IMR-90 (cell line): ENCODE measurements at regions not wholly inside any gene's neighbourhood (a gene's known extent, or its start where the extent isn't known, plus 50 kb on each side); places are given as distances from the start of the nearest gene placed in this dataset.
"Not testable (repeated sequence)": the region's sequence is repeated elsewhere in the genome, so short reads cannot be mapped to it uniquely, and the experiment has no call there.

Experiments
- ATAC-seq: fragments of 200-7000 bp; cut with Tn5 transposase; 2 replicates; pipeline ENCODE4 v1.9.1; 2020; ENCODE audit warnings: low read depth, mild to moderate bottlenecking, moderate library complexity
- BruUV-seq: library from RNA; stranded (reverse); fragments of 400-500 nt; replicated peaks from 2 replicates; lab custom pipeline; 2021; lab: Mats Ljungman, UMichigan
- CTCF ChIA-PET: fragments of 300-600 bp; formaldehyde crosslinking; extraction: SDS; loops from one replicate; lab custom pipeline; 2021; ENCODE audit warnings: antibody characterized with exemption; lab: Yijun Ruan, JAX
- POLR2A ChIA-PET: fragments of 300-600 bp; sonication (Branson Sonifier 250); formaldehyde crosslinking; loops from one replicate; lab custom pipeline; 2022; ENCODE audit warnings: antibody characterized with exemption; ENCODE audit not compliant: unreplicated experiment; lab: Charles Lee
- DNase-seq: peaks from one replicate; pipeline ENCODE4 v3.0.0; 2013
- H2AFZ ChIP-seq: replicated peaks from 2 replicates; pipeline ENCODE3; 2013; ENCODE audit warnings: low read length, mild to moderate bottlenecking; ENCODE audit not compliant: poor library complexity
- H2AK5ac ChIP-seq: 2 replicates; pipeline ENCODE4 v1.6.1; 2013; ENCODE audit warnings: low read depth, low read length, inconsistent platforms
- H2AK9ac ChIP-seq: replicated peaks from 2 replicates; pipeline ENCODE3; 2013; ENCODE audit warnings: mild to moderate bottlenecking, low read depth, low read length, moderate library complexity; ENCODE audit not compliant: poor library complexity
- H2BK120ac ChIP-seq: 2 replicates; pipeline ENCODE4 v1.6.1; 2013; ENCODE audit warnings: low read depth, low read length, inconsistent platforms
- H2BK15ac ChIP-seq: 3 replicates; pipeline ENCODE4 v1.6.1; 2013; ENCODE audit warnings: low read depth, low read length, inconsistent platforms
- H2BK20ac ChIP-seq: 2 replicates; pipeline ENCODE4 v1.6.1; 2013; ENCODE audit warnings: low read depth, mild to moderate bottlenecking, inconsistent platforms, low read length, moderate library complexity
- H2BK5ac ChIP-seq: 2 replicates; pipeline ENCODE4 v1.6.1; 2013; ENCODE audit warnings: mild to moderate bottlenecking, low read depth, low read length, inconsistent platforms; ENCODE audit not compliant: poor library complexity, severe bottlenecking
- H3K14ac ChIP-seq: replicated peaks from 2 replicates; pipeline ENCODE4 v1.6.1; 2013; ENCODE audit warnings: low read depth, low read length, inconsistent platforms
- H3K18ac ChIP-seq: 2 replicates; pipeline ENCODE4 v1.6.1; 2013; ENCODE audit warnings: low read depth, low read length, control low read depth
- H3K23ac ChIP-seq: 2 replicates; pipeline ENCODE4 v1.6.1; 2013; ENCODE audit warnings: low read depth, low read length, inconsistent platforms
- H3K27ac ChIP-seq: 2 replicates; pipeline ENCODE4 v1.5.1; 2013; ENCODE audit warnings: mild to moderate bottlenecking, control low read depth, low read length; ENCODE audit not compliant: insufficient read depth
- H3K27me3 ChIP-seq: 2 replicates; pipeline ENCODE4 v1.6.1; 2013; ENCODE audit warnings: low read length; ENCODE audit not compliant: control insufficient read depth, insufficient read depth
- H3K36me3 ChIP-seq: 2 replicates; pipeline ENCODE4 v1.6.1; 2013; ENCODE audit warnings: low read length, mixed read lengths; ENCODE audit not compliant: control insufficient read depth, insufficient read depth
- H3K4ac ChIP-seq: 2 replicates; pipeline ENCODE4 v1.6.1; 2013; ENCODE audit warnings: low read depth, low read length, inconsistent platforms
- H3K4me1 ChIP-seq: 2 replicates; pipeline ENCODE4 v1.6.1; 2013; ENCODE audit warnings: low read length, mixed read lengths; ENCODE audit not compliant: control insufficient read depth, insufficient read depth
- H3K4me2 ChIP-seq: 2 replicates; pipeline ENCODE4 v1.6.1; 2013; ENCODE audit warnings: low read depth, mild to moderate bottlenecking, control low read depth, low read length, moderate library complexity
- H3K4me3 ChIP-seq: 2 replicates; pipeline ENCODE4 v1.5.1; 2013; ENCODE audit warnings: low read depth, mild to moderate bottlenecking, control low read depth, low read length, moderate library complexity; ENCODE audit not compliant: insufficient read depth
- H3K56ac ChIP-seq: 2 replicates; pipeline ENCODE4 v1.6.1; 2013; ENCODE audit warnings: low read length, inconsistent platforms; ENCODE audit not compliant: insufficient read depth; ENCODE audit errors: extremely low read depth
- H3K79me1 ChIP-seq, 2 experiments: 2 replicates each; pipeline ENCODE4 v1.6.1; 2013; ENCODE audit warnings: low read length in 2 of 2, inconsistent platforms in 1 of 2, low read depth in 1 of 2
- H3K9ac ChIP-seq: 2 replicates; pipeline ENCODE4 v1.6.1; 2013; ENCODE audit warnings: low read depth, low read length, control low read depth
- H3K9me1 ChIP-seq: 2 replicates; pipeline ENCODE4 v1.6.1; 2013; ENCODE audit warnings: low read length, inconsistent platforms; ENCODE audit not compliant: insufficient read depth
- H3K9me3 ChIP-seq: 2 replicates; pipeline ENCODE4 v1.6.1; 2013; ENCODE audit warnings: low read length; ENCODE audit not compliant: control insufficient read depth, insufficient read depth
- H4K20me1 ChIP-seq: 2 replicates; pipeline ENCODE4 v1.6.1; 2013; ENCODE audit warnings: low read length, inconsistent platforms; ENCODE audit not compliant: insufficient read depth
- H4K5ac ChIP-seq: 2 replicates; pipeline ENCODE4 v1.6.1; 2013; ENCODE audit warnings: mild to moderate bottlenecking, low read depth, low read length, control low read depth
- H4K8ac ChIP-seq, 2 experiments: 2 replicates each; pipeline ENCODE4 v1.6.1; 2013; ENCODE audit warnings: low read depth in 2 of 2, low read length in 2 of 2, control low read depth in 1 of 2, inconsistent platforms in 1 of 2
- H4K91ac ChIP-seq: 2 replicates; pipeline ENCODE4 v1.6.1; 2013; ENCODE audit warnings: low read depth, low read length, inconsistent platforms; ENCODE audit not compliant: insufficient read depth
- WGBS, 2 experiments: methylation state at CpG; one replicate each; pipeline versions ENCODE4 v1.1.5 to v1.1.7; 2013; ENCODE audit warnings: missing lambda C conversion rate in 2 of 2; ENCODE audit not compliant: insufficient read length in 1 of 2; ENCODE audit errors: extremely low coverage in 2 of 2; 5-methylcytosine and 5-hydroxymethylcytosine counted together
- dilution Hi-C: fragments of 300-500 bp; cut with HindIII; formaldehyde crosslinking; loops from one replicate; pipeline ENCODE4 v1.14.3; 2018; ENCODE audit warnings: low sequenced_read_pairs; ENCODE audit not compliant: unreplicated experiment
- in situ Hi-C: fragments of 300-500 bp; cut with MboI; formaldehyde crosslinking; loops from 3 replicates; pipeline ENCODE4 v1.14.3; 2019; ENCODE audit warnings: low sequenced_read_pairs, inconsistent platforms, mixed read lengths
- intact Hi-C: fragments of 100-400 bp; cut with micrococcal nuclease; formaldehyde crosslinking; loops from 2 replicates; pipeline ENCODE4 v1.10.0; 2022

DNA sequence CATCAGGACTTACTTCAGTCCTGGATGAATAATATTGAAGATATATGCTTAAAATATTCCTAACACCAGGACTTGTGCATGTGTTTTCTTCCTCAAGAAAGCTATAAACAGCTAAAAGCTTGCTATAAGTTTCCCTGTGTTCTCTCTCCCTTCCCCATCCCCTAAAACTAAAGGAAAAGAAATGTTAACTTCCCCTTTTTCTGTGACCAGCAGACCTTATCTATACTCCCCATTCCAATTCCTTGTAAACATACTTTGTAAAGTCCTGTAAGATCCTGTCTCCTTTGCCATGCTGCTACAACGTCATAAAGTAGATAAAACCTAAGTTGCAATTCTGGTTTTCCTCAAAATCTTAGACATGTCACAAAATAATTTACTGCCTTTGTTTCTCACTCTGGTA, 517.8 kb upstream of the CDH10 start:
- H3K4me1 ChIP-seq, H3K14ac ChIP-seq, ATAC-seq, H3K9me3 ChIP-seq, H3K27me3 ChIP-seq, H2BK5ac ChIP-seq, H3K56ac ChIP-seq, H2AK9ac ChIP-seq, H3K36me3 ChIP-seq, CTCF ChIA-PET, H3K23ac ChIP-seq, dilution Hi-C loops, in situ Hi-C loops, H4K5ac ChIP-seq, H3K9me1 ChIP-seq, H2AK5ac ChIP-seq, H2BK15ac ChIP-seq, H3K4me2 ChIP-seq, H2BK20ac ChIP-seq, H4K20me1 ChIP-seq, H3K27ac ChIP-seq, DNase-seq, H4K8ac ChIP-seq, H3K4me3 ChIP-seq, H3K4ac ChIP-seq, H3K18ac ChIP-seq, H2AFZ ChIP-seq, H3K9ac ChIP-seq, H4K91ac ChIP-seq, intact Hi-C loops, H3K79me1 ChIP-seq, POLR2A ChIA-PET, BruUV-seq, H2BK120ac ChIP-seq: not testable (repeated sequence)
- WGBS, 2 experiments, result no CpG with 5 or more reads among the region's 1 CpG
